H1 (cell line): ENCODE measurements at regions not wholly inside any gene's neighbourhood (a gene's known extent, or its start where the extent isn't known, plus 50 kb on each side); places are given as distances from the start of the nearest gene placed in this dataset.

Experiments used
- CTCF ChIA-PET: fragments of 300-600 bp; sonication (Branson Sonifier 250); formaldehyde crosslinking; loops from one replicate; lab custom pipeline; 2021; ENCODE audit not compliant: partially characterized antibody; lab: Charles Lee
- POLR2A ChIA-PET: fragments of 300-600 bp; sonication (Branson Sonifier 250); formaldehyde crosslinking; loops from one replicate; lab custom pipeline; 2021; ENCODE audit warnings: inconsistent platforms; ENCODE audit not compliant: partially characterized antibody; lab: Charles Lee
- DNase-seq, 2 experiments: peaks; one replicate each; pipeline versions ENCODE4 v3.0.0 to v3.0.0-alpha.2; 2010 to 2022; ENCODE audit warnings: low spot score in 2 of 2, low read depth in 1 of 2, mixed read lengths in 1 of 2
- FAIRE-seq: peaks from 2 replicates; lab custom pipeline; 2011; peaks lifted over from hg19 to GRCh38; lab: Jason Lieb, UNC
- H2AFZ ChIP-seq: 2 replicates; pipeline ENCODE4 v1.8.1; 2012; ENCODE audit warnings: low read length, inconsistent platforms
- H2AK5ac ChIP-seq: 2 replicates; pipeline ENCODE4 v1.6.1; 2013; ENCODE audit warnings: low read depth, low read length
- H2BK120ac ChIP-seq: replicated peaks from 2 replicates; pipeline ENCODE3; 2013; ENCODE audit warnings: low read depth, low read length, inconsistent platforms
- H2BK12ac ChIP-seq: 2 replicates; pipeline ENCODE4 v1.6.1; 2013; ENCODE audit warnings: low read depth, low read length
- H2BK15ac ChIP-seq: 2 replicates; pipeline ENCODE4 v1.6.1; 2013; ENCODE audit warnings: low read length
- H2BK20ac ChIP-seq: 2 replicates; pipeline ENCODE4 v1.6.1; 2013; ENCODE audit warnings: low read length
- H2BK5ac ChIP-seq: 2 replicates; pipeline ENCODE4 v1.6.1; 2013; ENCODE audit warnings: low read depth, low read length
- H3K14ac ChIP-seq: 2 replicates; pipeline ENCODE4 v1.6.1; 2013; ENCODE audit warnings: inconsistent platforms; ENCODE audit not compliant: insufficient read length
- H3K18ac ChIP-seq: 2 replicates; pipeline ENCODE4 v1.6.1; 2013; ENCODE audit warnings: low read length; ENCODE audit errors: extremely low read depth
- H3K23ac ChIP-seq: 2 replicates; pipeline ENCODE4 v1.6.1; 2013; ENCODE audit warnings: inconsistent platforms; ENCODE audit not compliant: insufficient read length
- H3K23me2 ChIP-seq: 2 replicates; pipeline ENCODE4 v1.6.1; 2013; ENCODE audit warnings: low read depth, low read length
- H3K27ac ChIP-seq: 2 replicates; pipeline ENCODE4 v1.6.1; 2011; ENCODE audit warnings: low read depth, low read length, inconsistent platforms
- H3K27me3 ChIP-seq, 4 experiments: replicated peaks in 1 of 4; 1 replicate in 1 of 4; 2 replicates in 3 of 4; pipeline versions ENCODE4 v1.6.1 to v1.8.1; 2011 to 2013; ENCODE audit warnings: low read length in 3 of 4, mild to moderate bottlenecking in 3 of 4, inconsistent platforms in 2 of 4, mixed read lengths in 2 of 4, moderate library complexity in 1 of 4; ENCODE audit not compliant: control insufficient read depth in 3 of 4, insufficient read depth in 3 of 4; ENCODE audit errors: extremely low read depth in 1 of 4
- H3K36me3 ChIP-seq, 4 experiments: 2 replicates each; pipeline versions ENCODE4 v1.6.1 to v1.8.1; 2011 to 2013; ENCODE audit warnings: mild to moderate bottlenecking in 4 of 4, low read length in 3 of 4, moderate library complexity in 2 of 4, control low read depth in 1 of 4, inconsistent platforms in 1 of 4; ENCODE audit not compliant: insufficient read depth in 4 of 4, control insufficient read depth in 2 of 4
- H3K4ac ChIP-seq: replicated peaks from 2 replicates; pipeline ENCODE3; 2013; ENCODE audit warnings: low read length, low read depth, mixed read lengths, inconsistent platforms; ENCODE audit not compliant: insufficient read length
- H3K4me1 ChIP-seq, 4 experiments: replicated peaks in 1 of 4; 1 replicate in 1 of 4; 2 replicates in 3 of 4; pipeline versions ENCODE4 v1.6.1 to v1.8.1; 2011 to 2013; ENCODE audit warnings: low read length in 3 of 4, inconsistent platforms in 2 of 4, mixed read lengths in 1 of 4; ENCODE audit not compliant: insufficient read depth in 4 of 4, control insufficient read depth in 3 of 4
- H3K4me2 ChIP-seq, 2 experiments: 2 replicates each; pipeline versions ENCODE4 v1.6.1 to v1.8.1; 2011 to 2013; ENCODE audit warnings: low read depth in 2 of 2, low read length in 2 of 2, control low read depth in 1 of 2, inconsistent platforms in 1 of 2, mild to moderate bottlenecking in 1 of 2; ENCODE audit not compliant: insufficient read depth in 1 of 2
- H3K4me3 ChIP-seq, 4 experiments: fragments of 200-600, 300-600 bp in 1 of 4; sonication (generic), shearing (Covaris generic), sonication (Bioruptor Twin) in 1 of 4; 2 replicates each; pipeline versions ENCODE4 v1.5.1 to v1.8.1; 2011 to 2016; ENCODE audit warnings: low read length in 4 of 4, low read depth in 3 of 4, control low read depth in 2 of 4, inconsistent platforms in 2 of 4, mild to moderate bottlenecking in 2 of 4, mixed read lengths in 1 of 4, moderate library complexity in 1 of 4; ENCODE audit not compliant: insufficient read depth in 2 of 4; ENCODE audit errors: extremely low read depth in 1 of 4
- H3K56ac ChIP-seq: replicated peaks from 2 replicates; pipeline ENCODE3; 2013; ENCODE audit warnings: low read depth, mild to moderate bottlenecking, mixed read lengths, low read length, inconsistent platforms; ENCODE audit not compliant: insufficient read length
- H3K79me1 ChIP-seq: 2 replicates; pipeline ENCODE4 v1.6.1; 2013; ENCODE audit warnings: low read depth, low read length, control low read depth
- H3K79me2 ChIP-seq, 2 experiments: 2 replicates each; pipeline versions ENCODE4 v1.6.1 to v1.8.1; 2012 to 2013; ENCODE audit warnings: low read length in 2 of 2, mild to moderate bottlenecking in 2 of 2, inconsistent platforms in 1 of 2; ENCODE audit not compliant: insufficient read depth in 2 of 2, control insufficient read depth in 1 of 2
- H3K9ac ChIP-seq, 4 experiments: replicated peaks in 1 of 4; 1 replicate in 1 of 4; 2 replicates in 3 of 4; pipeline versions ENCODE4 v1.6.1 to v1.8.1; 2011 to 2013; ENCODE audit warnings: low read depth in 3 of 4, low read length in 3 of 4, control low read depth in 2 of 4, mild to moderate bottlenecking in 2 of 4, moderate library complexity in 2 of 4, inconsistent platforms in 1 of 4; ENCODE audit errors: extremely low read depth in 1 of 4
- H3K9me3 ChIP-seq, 2 experiments: 2 replicates each; pipeline versions ENCODE4 v1.6.1 to v1.8.1; 2012 to 2013; ENCODE audit warnings: mild to moderate bottlenecking in 2 of 2, moderate library complexity in 2 of 2, control low read depth in 1 of 2, inconsistent platforms in 1 of 2, low read depth in 1 of 2, low read length in 1 of 2, mixed read lengths in 1 of 2; ENCODE audit not compliant: insufficient read depth in 2 of 2
- H4K20me1 ChIP-seq, 2 experiments: replicated peaks in 1 of 2; 2 replicates each; pipeline versions ENCODE3 to v1.8.1; 2011 to 2013; ENCODE audit warnings: inconsistent platforms in 2 of 2, low read length in 2 of 2, mild to moderate bottlenecking in 1 of 2; ENCODE audit not compliant: insufficient read depth in 2 of 2, control insufficient read depth in 1 of 2
- H4K5ac ChIP-seq: 2 replicates; pipeline ENCODE4 v1.6.1; 2013; ENCODE audit warnings: low read length, low read depth, mixed read lengths, inconsistent platforms; ENCODE audit not compliant: insufficient read length
- H4K8ac ChIP-seq: 2 replicates; pipeline ENCODE4 v1.8.0; 2013; ENCODE audit warnings: mild to moderate bottlenecking, moderate library complexity, low read length, inconsistent platforms; ENCODE audit not compliant: insufficient read depth; ENCODE audit errors: extremely low read depth
- H4K91ac ChIP-seq: replicated peaks from 2 replicates; pipeline ENCODE3; 2013; ENCODE audit warnings: low read length, mixed read lengths, inconsistent platforms; ENCODE audit not compliant: insufficient read length
- JUND ChIP-seq: IDR thresholded peaks from 2 replicates; pipeline ENCODE4 v1.6.1; 2011; ENCODE audit warnings: mild to moderate bottlenecking, improper control_type of control experiment, low read length
- KDM1A ChIP-seq: fragments of 200-600, 300-600 bp; sonication (generic); IDR thresholded peaks from 2 replicates; pipeline ENCODE4 v1.7.1; 2016; ENCODE audit warnings: mild to moderate bottlenecking, low read length, borderline replicate concordance
- RXRA ChIP-seq: IDR thresholded peaks from 2 replicates; pipeline ENCODE4 v1.6.1; 2011; ENCODE audit warnings: low read depth, mild to moderate bottlenecking, low read length, moderate library complexity; ENCODE audit not compliant: insufficient read depth
- TEAD4 ChIP-seq: IDR thresholded peaks from 2 replicates; pipeline ENCODE4 v1.6.1; 2012; ENCODE audit warnings: low read depth, low read length, inconsistent platforms, mixed read lengths
- WGBS, 2 experiments: shearing (Covaris generic) in 1 of 2; methylation state at CpG; one replicate each; pipeline versions ENCODE4 v1.1.6 to v1.1.7; 2013 to 2015; ENCODE audit warnings: low lambda C conversion rate in 2 of 2, mixed read lengths in 2 of 2, inconsistent platforms in 1 of 2, low coverage in 1 of 2, missing lambda C conversion rate in 1 of 2; ENCODE audit not compliant: insufficient replicate concordance in 2 of 2, insufficient coverage in 1 of 2, insufficient read length in 1 of 2; ENCODE audit errors: extremely low coverage in 1 of 2, missing lambda C conversion rate in 1 of 2; 5-methylcytosine and 5-hydroxymethylcytosine counted together

DNA sequence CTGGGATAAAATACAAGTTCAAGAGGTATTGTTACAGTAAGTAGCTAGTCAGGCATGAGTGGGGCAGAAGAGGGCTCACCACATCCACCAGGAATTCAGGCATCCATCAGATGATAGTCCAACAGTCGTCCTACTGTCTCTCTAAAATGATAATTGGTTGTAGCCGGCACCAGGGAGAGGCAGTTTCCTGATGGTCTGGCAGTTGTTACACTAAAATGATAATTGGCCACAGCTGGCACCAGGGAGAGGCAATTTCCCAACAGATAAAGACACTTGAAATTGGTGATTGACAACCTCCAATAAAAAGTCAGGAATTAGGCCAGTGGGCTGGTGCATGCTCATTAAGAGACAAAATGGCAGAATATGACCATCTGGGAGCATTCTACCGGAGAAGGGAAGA lies 545.8 kb downstream of the AMY1C start:
- no peak for TF ChIP-seq JUND
- no peak for TF ChIP-seq RXRA
- no peak for TF ChIP-seq TEAD4
- TF ChIP-seq KDM1A, result no peak
- WGBS, 2 experiments, result 100% methylated on average over 3 of the region's 3 CpGs; no CpG with 5 or more reads in 1 of the 2 experiments
- Histone ChIP-seq H2BK5ac (no peak overlapping the region), H3K27ac (no peak overlapping the region), H3K79me2 (no peaks in the 10 kb centered on the region), H4K5ac (no peak overlapping the region), H2BK15ac (no peak overlapping the region), H2BK12ac (no peak overlapping the region), H4K91ac (no peak overlapping the region), H3K9ac (no peak overlapping the region), H3K14ac (no peak overlapping the region), H4K20me1 (no peaks in the 10 kb centered on the region), H3K56ac (no peak overlapping the region), H2AFZ (no peak overlapping the region), H3K18ac (no peak overlapping the region), H3K4ac (no peak overlapping the region), H3K36me3 (no peaks in the 10 kb centered on the region), H2BK20ac (no peak overlapping the region), H3K79me1 (no peaks in the 10 kb centered on the region), H2BK120ac (no peak overlapping the region), H3K23ac (no peak overlapping the region), H3K23me2 (no peaks in the 10 kb centered on the region), H3K4me3 (no peak overlapping the region), H3K9me3 (no peaks in the 10 kb centered on the region), H3K27me3 (no peaks in the 10 kb centered on the region), H3K4me2 (no peak overlapping the region), H4K8ac (no peak overlapping the region), H3K4me1 (no peaks in the 10 kb centered on the region), H2AK5ac (no peak overlapping the region)
- DNase-seq (no peak), FAIRE-seq (no peak)
- POLR2A ChIA-PET, result no interaction called here
- CTCF ChIA-PET, result no interaction called here
